ENCODE measurements at regions not wholly inside any gene's neighbourhood (a gene's known extent, or its start where the extent isn't known, plus 50 kb on each side); places are given as distances from the start of the nearest gene placed in this dataset.

- DNase-seq, result no peak
These were observed 364.1 kb upstream of the SFSWAP start for GRCh38 chr12:131346555-131347344.

- no peak for DNase-seq
These were observed 363.6 kb upstream of the SFSWAP start for GRCh38 chr12:131347345-131347714.

GRCh38 chr12:131347732-131348131, 363.2 kb upstream of the SFSWAP start:
- no peak for DNase-seq

- DNase-seq, result no peak
These were observed 362.7 kb upstream of the SFSWAP start for GRCh38 chr12:131348231-131348630.

GRCh38 chr12:131348646-131349045, 362.2 kb upstream of the SFSWAP start:
- DNase-seq, result peak; percentile 34

- peak; percentile 10 for DNase-seq
These were observed 361.3 kb upstream of the SFSWAP start for GRCh38 chr12:131349397-131350127.

GRCh38 chr12:131350943-131351318, 360.0 kb upstream of the SFSWAP start:
- peak; percentile 25 for DNase-seq

GRCh38 chr12:131351319-131352028, 359.4 kb upstream of the SFSWAP start:
- DNase-seq, result peak; percentile 70

GRCh38 chr12:131352296-131352900, 358.5 kb upstream of the SFSWAP start:
- no peak for DNase-seq

- no peak for DNase-seq
These were observed 357.5 kb upstream of the SFSWAP start for GRCh38 chr12:131353376-131353775.

GRCh38 chr12:131353826-131354225, 357.1 kb upstream of the SFSWAP start:
- no peak for DNase-seq

GRCh38 chr12:131355361-131356245, 355.3 kb upstream of the SFSWAP start:
- DNase-seq, result no peak

GRCh38 chr12:131356485-131357184, 354.3 kb upstream of the SFSWAP start:
- DNase-seq, result no peak

GRCh38 chr12:131357185-131357747, 353.6 kb upstream of the SFSWAP start:
- DNase-seq, result no peak

GRCh38 chr12:131357920-131358319, 353.0 kb upstream of the SFSWAP start:
- DNase-seq, result peak; percentile 62

- DNase-seq, result peak; percentile 65
These were observed 348.3 kb upstream of the SFSWAP start for GRCh38 chr12:131362291-131363211.

- DNase-seq, result no peak
These were observed 347.5 kb upstream of the SFSWAP start for GRCh38 chr12:131363393-131363792.

- peak; percentile 60 for DNase-seq
These were observed 346.9 kb upstream of the SFSWAP start for GRCh38 chr12:131363841-131364495.
